ENCODE measurements at regions not wholly inside any gene's neighbourhood (a gene's known extent, or its start where the extent isn't known, plus 50 kb on each side); places are given as distances from the start of the nearest gene placed in this dataset.

DNA sequence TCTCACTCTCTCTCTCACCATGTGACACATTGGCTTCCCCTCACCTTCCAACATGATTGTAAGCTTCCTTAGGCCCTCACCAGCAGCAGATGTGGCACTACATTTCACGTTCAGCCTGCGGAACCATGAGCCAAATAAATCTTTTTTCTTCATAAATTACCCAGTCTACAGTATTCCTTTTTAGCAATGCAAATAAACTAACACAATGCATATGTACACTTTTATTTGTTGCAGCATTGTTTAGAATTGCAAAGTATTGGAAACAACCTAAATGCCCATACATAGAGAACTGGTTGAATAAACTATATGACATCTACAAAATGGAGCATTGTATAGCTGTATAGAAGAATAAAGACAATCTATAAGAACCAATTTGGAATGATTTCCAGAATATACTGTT is 487.6 kb downstream of the FUT8 start:
- Histone ChIP-seq H3K27me3 (ENCODE audit: control insufficient read depth, insufficient read depth, low read length) (no peaks in the 10 kb centered on the region), H3K27ac (ENCODE audit: insufficient read depth, low read length) (no peak overlapping the region), H3K36me3 (ENCODE audit: control insufficient read depth, insufficient read depth, low read length) (no peaks in the 10 kb centered on the region), H3K79me2 (ENCODE audit: control insufficient read depth, insufficient read depth, low read length) (no peaks in the 10 kb centered on the region), H3K4me3 (replicated peaks in 1 of 4; ENCODE audit: control extremely low read depth in 1 of 4, insufficient read depth in 1 of 4, low read depth in 3 of 4, low read length in 4 of 4) (no peak overlapping the region), H3K9me3 (ENCODE audit: control insufficient read depth, insufficient read depth, low read depth, low read length) (no peaks in the 10 kb centered on the region), H3K4me1 (ENCODE audit: control insufficient read depth, extremely low read depth, insufficient read depth, low read length) (no peaks in the 10 kb centered on the region), H4K20me1 (ENCODE audit: control insufficient read depth, extremely low read depth, insufficient read depth, low read length) (no peaks in the 10 kb centered on the region), H2AFZ (ENCODE audit: low read length) (no peak overlapping the region), H3K9ac (ENCODE audit: insufficient read depth, low read length) (no peak overlapping the region), H3K4me2 (ENCODE audit: extremely low read depth, insufficient read depth, low read length) (no peak overlapping the region)
- no peak for TF ChIP-seq EZH2 (IDR thresholded peaks at IDR 0.05; ENCODE audit: low read length, missing control alignments)
- TF ChIP-seq, protein P1, sequence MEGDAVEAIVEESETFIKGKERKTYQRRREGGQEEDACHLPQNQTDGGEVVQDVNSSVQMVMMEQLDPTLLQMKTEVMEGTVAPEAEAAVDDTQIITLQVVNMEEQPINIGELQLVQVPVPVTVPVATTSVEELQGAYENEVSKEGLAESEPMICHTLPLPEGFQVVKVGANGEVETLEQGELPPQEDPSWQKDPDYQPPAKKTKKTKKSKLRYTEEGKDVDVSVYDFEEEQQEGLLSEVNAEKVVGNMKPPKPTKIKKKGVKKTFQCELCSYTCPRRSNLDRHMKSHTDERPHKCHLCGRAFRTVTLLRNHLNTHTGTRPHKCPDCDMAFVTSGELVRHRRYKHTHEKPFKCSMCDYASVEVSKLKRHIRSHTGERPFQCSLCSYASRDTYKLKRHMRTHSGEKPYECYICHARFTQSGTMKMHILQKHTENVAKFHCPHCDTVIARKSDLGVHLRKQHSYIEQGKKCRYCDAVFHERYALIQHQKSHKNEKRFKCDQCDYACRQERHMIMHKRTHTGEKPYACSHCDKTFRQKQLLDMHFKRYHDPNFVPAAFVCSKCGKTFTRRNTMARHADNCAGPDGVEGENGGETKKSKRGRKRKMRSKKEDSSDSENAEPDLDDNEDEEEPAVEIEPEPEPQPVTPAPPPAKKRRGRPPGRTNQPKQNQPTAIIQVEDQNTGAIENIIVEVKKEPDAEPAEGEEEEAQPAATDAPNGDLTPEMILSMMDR (conservative IDR thresholded peaks at IDR 0.05 in 1 of 2, IDR thresholded peaks at IDR 0.05 in 1 of 2; ENCODE audit: low read depth in 1 of 2, low read length in 2 of 2), result no peak
- DNase-seq (ENCODE audit: low read depth in 2 of 2), result no peak

- Histone ChIP-seq H3K4me1 (ENCODE audit: control insufficient read depth, extremely low read depth, insufficient read depth, low read length) (no peaks in the 10 kb centered on the region), H3K9ac (ENCODE audit: insufficient read depth, low read length) (no peak overlapping the region), H3K9me3 (ENCODE audit: control insufficient read depth, insufficient read depth, low read depth, low read length) (no peaks in the 10 kb centered on the region), H3K4me2 (ENCODE audit: extremely low read depth, insufficient read depth, low read length) (no peak overlapping the region), H3K4me3 (replicated peaks in 1 of 4; ENCODE audit: control extremely low read depth in 1 of 4, insufficient read depth in 1 of 4, low read depth in 3 of 4, low read length in 4 of 4) (no peak overlapping the region), H3K79me2 (ENCODE audit: control insufficient read depth, insufficient read depth, low read length) (no peaks in the 10 kb centered on the region), H3K27ac (ENCODE audit: insufficient read depth, low read length) (no peak overlapping the region), H2AFZ (ENCODE audit: low read length) (no peak overlapping the region), H4K20me1 (ENCODE audit: control insufficient read depth, extremely low read depth, insufficient read depth, low read length) (no peaks in the 10 kb centered on the region), H3K36me3 (ENCODE audit: control insufficient read depth, insufficient read depth, low read length) (no peaks in the 10 kb centered on the region), H3K27me3 (ENCODE audit: control insufficient read depth, insufficient read depth, low read length) (no peaks in the 10 kb centered on the region)
- DNase-seq (ENCODE audit: low read depth in 2 of 2), result no peak
- no peak for TF ChIP-seq EZH2 (IDR thresholded peaks at IDR 0.05; ENCODE audit: low read length, missing control alignments)
- TF ChIP-seq, protein P1 (conservative IDR thresholded peaks at IDR 0.05 in 1 of 2, IDR thresholded peaks at IDR 0.05 in 1 of 2; ENCODE audit: low read depth in 1 of 2, low read length in 2 of 2), result no peak
Measured at GRCh38 chr14:65901595-65901994, 489.1 kb downstream of the FUT8 start.

DNA sequence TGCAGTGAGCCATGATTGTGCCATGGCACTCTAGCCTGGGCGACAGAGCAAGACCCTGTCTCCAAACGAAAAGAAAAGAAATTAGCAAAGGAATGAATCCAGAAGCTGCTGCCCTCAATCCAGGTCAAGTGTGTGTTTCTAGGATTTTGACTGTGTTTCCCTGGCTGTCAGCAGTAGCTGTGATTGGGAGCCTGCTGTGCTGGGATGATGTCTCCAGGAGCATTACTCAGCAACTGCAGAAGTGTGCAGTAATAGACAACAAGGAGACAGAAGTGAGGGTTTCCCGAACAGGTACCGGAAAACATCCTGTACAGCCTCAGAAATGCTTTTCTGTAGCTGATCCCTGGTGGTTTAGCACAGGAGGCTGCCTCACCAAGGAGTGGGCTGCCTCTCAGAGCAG is 492.5 kb downstream of the FUT8 start:
- Histone ChIP-seq H2AFZ (ENCODE audit: low read length) (no peak overlapping the region), H4K20me1 (ENCODE audit: control insufficient read depth, extremely low read depth, insufficient read depth, low read length) (no peaks in the 10 kb centered on the region), H3K4me3 (replicated peaks in 1 of 4; ENCODE audit: control extremely low read depth in 1 of 4, insufficient read depth in 1 of 4, low read depth in 3 of 4, low read length in 4 of 4) (no peak overlapping the region), H3K4me2 (ENCODE audit: extremely low read depth, insufficient read depth, low read length) (no peak overlapping the region), H3K4me1 (ENCODE audit: control insufficient read depth, extremely low read depth, insufficient read depth, low read length) (no peaks in the 10 kb centered on the region), H3K79me2 (ENCODE audit: control insufficient read depth, insufficient read depth, low read length) (no peaks in the 10 kb centered on the region), H3K27ac (ENCODE audit: insufficient read depth, low read length) (no peak overlapping the region), H3K9me3 (ENCODE audit: control insufficient read depth, insufficient read depth, low read depth, low read length) (no peaks in the 10 kb centered on the region), H3K27me3 (ENCODE audit: control insufficient read depth, insufficient read depth, low read length) (no peaks in the 10 kb centered on the region), H3K36me3 (ENCODE audit: control insufficient read depth, insufficient read depth, low read length) (no peaks in the 10 kb centered on the region), H3K9ac (ENCODE audit: insufficient read depth, low read length) (no peak overlapping the region)
- DNase-seq (ENCODE audit: low read depth in 2 of 2), result no peak
- TF ChIP-seq, protein P1 (conservative IDR thresholded peaks at IDR 0.05 in 1 of 2, IDR thresholded peaks at IDR 0.05 in 1 of 2; ENCODE audit: low read depth in 1 of 2, low read length in 2 of 2), result no peak
- TF ChIP-seq EZH2 (IDR thresholded peaks at IDR 0.05; ENCODE audit: low read length, missing control alignments), result no peak

Measured in fibroblast of lung (primary cell).